ENCODE measurements at regions not wholly inside any gene's neighbourhood (a gene's known extent, or its start where the extent isn't known, plus 50 kb on each side); places are given as distances from the start of the nearest gene placed in this dataset.

DNA sequence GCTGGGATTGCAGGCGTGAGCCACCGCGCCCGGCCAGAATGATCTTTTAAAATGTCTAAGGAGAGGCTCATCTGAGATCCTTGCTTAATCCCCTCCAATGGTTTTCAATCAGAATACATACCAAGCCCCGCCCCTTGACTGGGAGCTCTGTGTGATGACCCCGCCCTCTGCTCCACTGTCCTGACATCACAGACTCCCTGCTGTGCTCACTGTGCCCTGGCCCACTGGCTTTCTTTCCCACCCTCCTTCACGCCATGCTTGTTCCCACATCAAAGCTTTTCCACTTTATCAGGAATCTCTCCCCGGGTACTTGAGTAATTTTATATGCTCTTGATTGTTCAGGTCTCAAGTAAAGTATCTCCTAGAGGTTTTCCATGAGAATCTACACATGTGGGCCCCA lies 762.3 kb upstream of the ID2 start:
- no peak overlapping the region for H3K4me3 ChIP-seq (ENCODE audit: low read length)
- no peak for DNase-seq (ENCODE audit: low read depth, low spot score)
- WGBS (ENCODE audit: insufficient coverage, insufficient read length) = no CpG with 5 or more reads among the region's 8 CpGs
- H3K27me3 ChIP-seq (ENCODE audit: control insufficient read depth, insufficient read depth, low read length) = no peaks in the 10 kb centered on the region
- H3K9me3 ChIP-seq (ENCODE audit: control insufficient read depth, insufficient read depth, low read length) = no peaks in the 10 kb centered on the region
- H3K27ac ChIP-seq (ENCODE audit: low read length) = no peak overlapping the region
- H3K36me3 ChIP-seq (ENCODE audit: control insufficient read depth, insufficient read depth, low read length) = no peaks in the 10 kb centered on the region
- peaks cover 2% of the 10 kb centered on the region for H3K4me1 ChIP-seq (ENCODE audit: control insufficient read depth, insufficient read depth, low read length)

GRCh38 chr2:7924023-7924762 lies 757.7 kb upstream of the ID2 start:
- DNase-seq (ENCODE audit: low read depth, low spot score) = no peak
- Histone ChIP-seq H3K27me3 (ENCODE audit: control insufficient read depth, insufficient read depth, low read length) (no peaks in the 10 kb centered on the region), H3K4me1 (ENCODE audit: control insufficient read depth, insufficient read depth, low read length) (no peaks in the 10 kb centered on the region; the same call in 1 of the 2 replicates), H3K36me3 (ENCODE audit: control insufficient read depth, insufficient read depth, low read length) (no peaks in the 10 kb centered on the region), H3K4me3 (ENCODE audit: low read length) (no peak overlapping the region), H3K9me3 (ENCODE audit: control insufficient read depth, insufficient read depth, low read length) (no peaks in the 10 kb centered on the region), H3K27ac (ENCODE audit: low read length) (no peak overlapping the region)
- WGBS (ENCODE audit: insufficient coverage, insufficient read length) = no CpG with 5 or more reads among the region's 7 CpGs

DNA sequence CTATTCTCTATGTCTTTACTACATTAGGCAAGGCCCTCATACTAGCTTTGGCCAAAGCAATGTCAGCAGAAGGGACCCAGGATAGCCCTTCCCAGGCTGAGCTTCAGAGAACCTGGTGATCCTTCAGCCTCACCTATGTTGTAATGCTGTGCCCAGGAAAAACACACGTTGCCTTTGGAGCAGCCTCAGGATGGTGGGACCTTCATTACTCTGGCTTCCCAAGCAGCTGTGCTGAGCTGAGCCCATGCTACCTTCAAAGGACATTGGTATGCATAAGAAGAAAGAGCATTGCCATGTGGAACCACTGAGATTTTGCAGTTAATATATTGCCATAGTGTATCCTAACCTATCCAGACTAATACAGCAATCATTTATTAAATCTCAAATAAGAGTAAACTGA lies 756.4 kb upstream of the ID2 start:
- no peak overlapping the region for H3K4me3 ChIP-seq (ENCODE audit: low read length)
- H3K9me3 ChIP-seq (ENCODE audit: control insufficient read depth, insufficient read depth, low read length) = no peaks in the 10 kb centered on the region
- H3K27me3 ChIP-seq (ENCODE audit: control insufficient read depth, insufficient read depth, low read length) = no peaks in the 10 kb centered on the region
- no peaks in the 10 kb centered on the region; the same call in 1 of the 2 replicates for H3K4me1 ChIP-seq (ENCODE audit: control insufficient read depth, insufficient read depth, low read length)
- no peak overlapping the region for H3K27ac ChIP-seq (ENCODE audit: low read length)
- DNase-seq (ENCODE audit: low read depth, low spot score) = no peak
- no peaks in the 10 kb centered on the region for H3K36me3 ChIP-seq (ENCODE audit: control insufficient read depth, insufficient read depth, low read length)
- WGBS (ENCODE audit: insufficient coverage, insufficient read length) = no CpG with 5 or more reads among the region's 1 CpG

DNA sequence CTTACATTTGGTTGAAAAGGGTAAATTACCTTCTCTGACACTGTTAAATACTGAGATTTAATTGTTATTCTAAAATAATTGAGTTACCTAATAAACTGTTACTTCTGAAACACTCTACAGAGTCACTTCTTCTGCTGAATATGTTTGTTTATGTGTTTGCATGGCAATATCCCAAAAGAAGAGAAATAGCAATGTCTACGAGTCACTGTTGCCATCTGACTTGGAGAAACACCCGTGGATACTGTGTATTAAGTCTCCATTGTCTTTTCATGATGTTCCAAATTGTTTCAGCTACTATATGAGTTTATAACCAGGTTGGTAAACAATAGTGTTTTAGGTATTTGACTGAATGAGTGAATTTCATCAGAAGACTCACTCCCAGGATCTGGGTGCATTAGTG lies 754.2 kb upstream of the ID2 start:
- Histone ChIP-seq H3K4me3 (ENCODE audit: low read length) (no peak overlapping the region), H3K9me3 (ENCODE audit: control insufficient read depth, insufficient read depth, low read length) (no peaks in the 10 kb centered on the region), H3K36me3 (ENCODE audit: control insufficient read depth, insufficient read depth, low read length) (no peaks in the 10 kb centered on the region), H3K4me1 (ENCODE audit: control insufficient read depth, insufficient read depth, low read length) (no peaks in the 10 kb centered on the region; the same call in 1 of the 2 replicates), H3K27me3 (ENCODE audit: control insufficient read depth, insufficient read depth, low read length) (no peaks in the 10 kb centered on the region), H3K27ac (ENCODE audit: low read length) (no peak overlapping the region)
- no CpG with 5 or more reads among the region's 2 CpGs for WGBS (ENCODE audit: insufficient coverage, insufficient read length)
- DNase-seq (ENCODE audit: low read depth, low spot score) = no peak

GRCh38 chr2:7929281-7929680 lies 752.6 kb upstream of the ID2 start:
- Histone ChIP-seq H3K27ac (ENCODE audit: low read length) (no peak overlapping the region), H3K27me3 (ENCODE audit: control insufficient read depth, insufficient read depth, low read length) (no peaks in the 10 kb centered on the region), H3K4me1 (ENCODE audit: control insufficient read depth, insufficient read depth, low read length) (no peaks in the 10 kb centered on the region; the same call in 1 of the 2 replicates), H3K9me3 (ENCODE audit: control insufficient read depth, insufficient read depth, low read length) (no peaks in the 10 kb centered on the region), H3K36me3 (ENCODE audit: control insufficient read depth, insufficient read depth, low read length) (no peaks in the 10 kb centered on the region), H3K4me3 (ENCODE audit: low read length) (no peak overlapping the region)
- no peak for DNase-seq (ENCODE audit: low read depth, low spot score)
- no CpG with 5 or more reads among the region's 9 CpGs for WGBS (ENCODE audit: insufficient coverage, insufficient read length)

GRCh38 chr2:7930800-7931635 lies 750.8 kb upstream of the ID2 start:
- H3K9me3 ChIP-seq (ENCODE audit: control insufficient read depth, insufficient read depth, low read length) = no peaks in the 10 kb centered on the region
- no peaks in the 10 kb centered on the region for H3K27me3 ChIP-seq (ENCODE audit: control insufficient read depth, insufficient read depth, low read length)
- no peak overlapping the region for H3K27ac ChIP-seq (ENCODE audit: low read length)
- no peak for DNase-seq (ENCODE audit: low read depth, low spot score)
- no peaks in the 10 kb centered on the region; the same call in 1 of the 2 replicates for H3K4me1 ChIP-seq (ENCODE audit: control insufficient read depth, insufficient read depth, low read length)
- H3K36me3 ChIP-seq (ENCODE audit: control insufficient read depth, insufficient read depth, low read length) = no peaks in the 10 kb centered on the region
- H3K4me3 ChIP-seq (ENCODE audit: low read length) = no peak overlapping the region
- WGBS (ENCODE audit: insufficient coverage, insufficient read length) = no CpG with 5 or more reads among the region's 13 CpGs

- no peaks in the 10 kb centered on the region for H3K27me3 ChIP-seq (ENCODE audit: control insufficient read depth, insufficient read depth, low read length)
- no peak overlapping the region for H3K27ac ChIP-seq (ENCODE audit: low read length)
- H3K36me3 ChIP-seq (ENCODE audit: control insufficient read depth, insufficient read depth, low read length) = no peaks in the 10 kb centered on the region
- no peak overlapping the region for H3K4me3 ChIP-seq (ENCODE audit: low read length)
- no peaks in the 10 kb centered on the region for H3K9me3 ChIP-seq (ENCODE audit: control insufficient read depth, insufficient read depth, low read length)
- no peaks in the 10 kb centered on the region; the same call in 1 of the 2 replicates for H3K4me1 ChIP-seq (ENCODE audit: control insufficient read depth, insufficient read depth, low read length)
- WGBS (ENCODE audit: insufficient coverage, insufficient read length) = no CpG with 5 or more reads among the region's 4 CpGs
- no peak for DNase-seq (ENCODE audit: low read depth, low spot score)
These were observed 750.0 kb upstream of the ID2 start for GRCh38 chr2:7931808-7932207.

- no CpG with 5 or more reads among the region's 1 CpG for WGBS (ENCODE audit: insufficient coverage, insufficient read length)
- DNase-seq (ENCODE audit: low read depth, low spot score) = no peak
- Histone ChIP-seq H3K27ac (ENCODE audit: low read length) (no peak overlapping the region), H3K4me3 (ENCODE audit: low read length) (no peak overlapping the region), H3K9me3 (ENCODE audit: control insufficient read depth, insufficient read depth, low read length) (no peaks in the 10 kb centered on the region), H3K36me3 (ENCODE audit: control insufficient read depth, insufficient read depth, low read length) (no peaks in the 10 kb centered on the region), H3K4me1 (ENCODE audit: control insufficient read depth, insufficient read depth, low read length) (no peaks in the 10 kb centered on the region), H3K27me3 (ENCODE audit: control insufficient read depth, insufficient read depth, low read length) (no peaks in the 10 kb centered on the region)
These were observed 748.2 kb upstream of the ID2 start for GRCh38 chr2:7933672-7934071.

DNA sequence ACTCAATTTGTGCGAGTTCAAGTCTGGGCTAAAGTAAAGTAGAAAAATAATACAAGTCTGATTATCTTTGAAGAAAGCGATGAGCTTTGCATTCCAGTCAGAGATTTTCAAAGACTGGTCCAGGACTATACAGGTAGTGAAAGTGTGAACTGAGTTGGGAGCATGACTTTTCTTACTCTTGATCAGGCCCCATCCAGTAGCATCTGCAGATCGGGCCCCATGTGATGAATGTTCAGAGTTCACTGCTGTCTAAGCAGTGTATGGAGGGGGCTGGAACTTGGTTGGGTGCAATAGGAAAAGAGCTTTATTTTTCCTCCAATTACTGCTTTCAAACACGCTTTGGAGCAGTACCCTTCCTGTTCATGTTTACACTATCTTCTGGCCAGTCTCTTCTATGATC lies 747.4 kb upstream of the ID2 start:
- WGBS (ENCODE audit: insufficient coverage, insufficient read length) = no CpG with 5 or more reads among the region's 4 CpGs
- no peaks in the 10 kb centered on the region for H3K9me3 ChIP-seq (ENCODE audit: control insufficient read depth, insufficient read depth, low read length)
- no peak for DNase-seq (ENCODE audit: low read depth, low spot score)

GRCh38 chr2:7937082-7937481 lies 744.8 kb upstream of the ID2 start:
- no peaks in the 10 kb centered on the region for H3K36me3 ChIP-seq (ENCODE audit: control insufficient read depth, insufficient read depth, low read length)
- DNase-seq (ENCODE audit: low read depth, low spot score) = no peak
- WGBS (ENCODE audit: insufficient coverage, insufficient read length) = no CpG with 5 or more reads among the region's 1 CpG
- H3K9me3 ChIP-seq (ENCODE audit: control insufficient read depth, insufficient read depth, low read length) = no peaks in the 10 kb centered on the region
- no peak overlapping the region for H3K4me3 ChIP-seq (ENCODE audit: low read length)
- H3K27ac ChIP-seq (ENCODE audit: low read length) = no peak overlapping the region
- H3K4me1 ChIP-seq (ENCODE audit: control insufficient read depth, insufficient read depth, low read length) = no peaks in the 10 kb centered on the region
- H3K27me3 ChIP-seq (ENCODE audit: control insufficient read depth, insufficient read depth, low read length) = no peaks in the 10 kb centered on the region

More for the DNA sequence above, 747.4 kb upstream of the ID2 start:
- H3K36me3 ChIP-seq (ENCODE audit: control insufficient read depth, insufficient read depth, low read length) = no peaks in the 10 kb centered on the region
- H3K27me3 ChIP-seq (ENCODE audit: control insufficient read depth, insufficient read depth, low read length) = no peaks in the 10 kb centered on the region
- H3K27ac ChIP-seq (ENCODE audit: low read length) = no peak overlapping the region
- H3K4me1 ChIP-seq (ENCODE audit: control insufficient read depth, insufficient read depth, low read length) = no peaks in the 10 kb centered on the region
- no peak overlapping the region for H3K4me3 ChIP-seq (ENCODE audit: low read length)

All from iPS DF 6.9 (cell line).